ENCODE measurements at regions not wholly inside any gene's neighbourhood (a gene's known extent, or its start where the extent isn't known, plus 50 kb on each side); places are given as distances from the start of the nearest gene placed in this dataset.

GRCh38 chr13:59178344-59178743 is 985.4 kb downstream of the DIAPH3 start:
- WGBS, 2 donors = 81 to 88% methylated on average over 2 of the region's 2 CpGs
- Histone ChIP-seq H3K27me3 (no peaks in the 10 kb centered on the region), H3K36me3 (no peaks in the 10 kb centered on the region), H3K27ac (no peak overlapping the region), H3K4me3 (no peak overlapping the region), H3K9me3 (no peaks in the 10 kb centered on the region), H3K4me1 (no peaks in the 10 kb centered on the region)
- no peak for TF ChIP-seq POLR2AphosphoS5 (IDR thresholded peaks at IDR 0.05)
- no peak for TF ChIP-seq EP300 (IDR thresholded peaks at IDR 0.05)
- no peak for TF ChIP-seq CTCF (IDR thresholded peaks at IDR 0.05)
- DNase-seq = no peak
- intact Hi-C loops (cut with DNase I) = no loop called here

GRCh38 chr13:59182241-59182640 is 981.5 kb downstream of the DIAPH3 start:
- intact Hi-C loops (cut with DNase I) = no loop called here
- H3K27me3 ChIP-seq = no peaks in the 10 kb centered on the region

GRCh38 chr13:59197397-59197796 is 966.3 kb downstream of the DIAPH3 start:
- Histone ChIP-seq H3K4me3 (no peak overlapping the region), H3K9me3 (no peaks in the 10 kb centered on the region), H3K27ac (no peak overlapping the region), H3K4me1 (no peaks in the 10 kb centered on the region), H3K36me3 (no peaks in the 10 kb centered on the region), H3K27me3 (no peaks in the 10 kb centered on the region)
- no peak for DNase-seq
- intact Hi-C loops (cut with DNase I) = no loop called here
- TF ChIP-seq POLR2AphosphoS5 (IDR thresholded peaks at IDR 0.05) (no peak), POLR2A (IDR thresholded peaks at IDR 0.05) (no peak), CTCF (IDR thresholded peaks at IDR 0.05) (no peak), EP300 (IDR thresholded peaks at IDR 0.05) (no peak)
- 64 to 81% methylated on average over 1 of the region's 1 CpG for WGBS, 2 donors

More at GRCh38 chr13:59182241-59182640, 981.5 kb downstream of the DIAPH3 start:
- TF ChIP-seq POLR2A (IDR thresholded peaks at IDR 0.05) = no peak
- 41 to 74% methylated on average over 4 of the region's 4 CpGs for WGBS, 2 donors
- no peak overlapping the region for H3K27ac ChIP-seq
- H3K4me3 ChIP-seq = no peak overlapping the region
- H3K4me1 ChIP-seq = no peaks in the 10 kb centered on the region
- no peak for DNase-seq
- no peaks in the 10 kb centered on the region for H3K36me3 ChIP-seq
- H3K9me3 ChIP-seq = no peaks in the 10 kb centered on the region

- 69 to 77% methylated on average over 2 of the region's 2 CpGs for WGBS, 2 donors
- H3K9me3 ChIP-seq = no peaks in the 10 kb centered on the region
- H3K4me1 ChIP-seq = no peaks in the 10 kb centered on the region
- H3K36me3 ChIP-seq = no peaks in the 10 kb centered on the region
- H3K27ac ChIP-seq = no peak overlapping the region
- no peak overlapping the region for H3K4me3 ChIP-seq
- TF ChIP-seq POLR2AphosphoS5 (IDR thresholded peaks at IDR 0.05) = no peak
- TF ChIP-seq CTCF (IDR thresholded peaks at IDR 0.05) = no peak
- no peak for TF ChIP-seq POLR2A (IDR thresholded peaks at IDR 0.05)
- intact Hi-C loops (cut with DNase I) = no loop called here
- no peaks in the 10 kb centered on the region for H3K27me3 ChIP-seq
- DNase-seq = no peak
Observed at GRCh38 chr13:59201841-59202240, 961.9 kb downstream of the DIAPH3 start.

- Histone ChIP-seq H3K4me3 (no peak overlapping the region), H3K27me3 (no peaks in the 10 kb centered on the region), H3K27ac (no peak overlapping the region), H3K9me3 (no peaks in the 10 kb centered on the region), H3K4me1 (no peaks in the 10 kb centered on the region), H3K36me3 (no peaks in the 10 kb centered on the region)
- DNase-seq = no peak
- WGBS, 2 donors = 62 to 66% methylated on average over 6 of the region's 6 CpGs
- intact Hi-C loops (cut with DNase I) = no loop called here
- TF ChIP-seq POLR2AphosphoS5 (IDR thresholded peaks at IDR 0.05) = no peak
- no peak for TF ChIP-seq POLR2A (IDR thresholded peaks at IDR 0.05)
Observed at GRCh38 chr13:59203855-59204254, 959.9 kb downstream of the DIAPH3 start.

GRCh38 chr13:59205501-59205900 is 958.2 kb downstream of the DIAPH3 start:
- Histone ChIP-seq H3K4me3 (no peak overlapping the region), H3K4me1 (no peaks in the 10 kb centered on the region), H3K27ac (no peak overlapping the region), H3K36me3 (no peaks in the 10 kb centered on the region), H3K9me3 (no peaks in the 10 kb centered on the region), H3K27me3 (no peaks in the 10 kb centered on the region)
- intact Hi-C loops (cut with DNase I) = no loop called here
- DNase-seq = no peak
- 84 to 90% methylated on average over 5 of the region's 5 CpGs for WGBS, 2 donors
- TF ChIP-seq POLR2A (IDR thresholded peaks at IDR 0.05) = no peak

Data from sigmoid colon (tissue), 6 donors.